ENCODE measurements at regions not wholly inside any gene's neighbourhood (a gene's known extent, or its start where the extent isn't known, plus 50 kb on each side); places are given as distances from the start of the nearest gene placed in this dataset.

DNA sequence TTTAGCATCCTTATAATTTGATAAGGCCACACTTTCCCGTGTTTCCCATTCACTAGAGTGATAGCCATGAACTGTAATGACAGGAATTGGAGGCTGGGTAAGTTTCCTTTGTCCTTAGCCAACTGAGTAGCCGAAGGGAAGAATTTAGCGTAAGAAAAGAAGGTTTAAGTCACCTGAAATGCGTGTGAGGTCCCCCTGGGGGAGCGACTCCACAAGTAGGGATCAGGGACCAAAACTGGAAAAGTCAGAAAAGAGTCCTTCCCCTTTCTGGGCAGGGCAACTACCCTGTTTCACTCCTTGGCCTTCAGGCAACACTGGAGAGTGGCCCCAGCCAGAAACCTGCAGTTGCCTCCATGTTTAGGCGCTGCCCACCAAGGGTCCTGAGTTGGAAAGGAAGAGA is 81.6 kb upstream of the MED14 start:
- TF ChIP-seq, protein P1, sequence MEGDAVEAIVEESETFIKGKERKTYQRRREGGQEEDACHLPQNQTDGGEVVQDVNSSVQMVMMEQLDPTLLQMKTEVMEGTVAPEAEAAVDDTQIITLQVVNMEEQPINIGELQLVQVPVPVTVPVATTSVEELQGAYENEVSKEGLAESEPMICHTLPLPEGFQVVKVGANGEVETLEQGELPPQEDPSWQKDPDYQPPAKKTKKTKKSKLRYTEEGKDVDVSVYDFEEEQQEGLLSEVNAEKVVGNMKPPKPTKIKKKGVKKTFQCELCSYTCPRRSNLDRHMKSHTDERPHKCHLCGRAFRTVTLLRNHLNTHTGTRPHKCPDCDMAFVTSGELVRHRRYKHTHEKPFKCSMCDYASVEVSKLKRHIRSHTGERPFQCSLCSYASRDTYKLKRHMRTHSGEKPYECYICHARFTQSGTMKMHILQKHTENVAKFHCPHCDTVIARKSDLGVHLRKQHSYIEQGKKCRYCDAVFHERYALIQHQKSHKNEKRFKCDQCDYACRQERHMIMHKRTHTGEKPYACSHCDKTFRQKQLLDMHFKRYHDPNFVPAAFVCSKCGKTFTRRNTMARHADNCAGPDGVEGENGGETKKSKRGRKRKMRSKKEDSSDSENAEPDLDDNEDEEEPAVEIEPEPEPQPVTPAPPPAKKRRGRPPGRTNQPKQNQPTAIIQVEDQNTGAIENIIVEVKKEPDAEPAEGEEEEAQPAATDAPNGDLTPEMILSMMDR (conservative IDR thresholded peaks at IDR 0.05; ENCODE audit: low read length): no peak
- no peak overlapping the region for H3K4me3 ChIP-seq (ENCODE audit: low read length)
- DNase-seq (ENCODE audit: low read depth): no peak

GRCh38 chrX:40818236-40818635 is 82.9 kb upstream of the MED14 start:
- H3K4me3 ChIP-seq (ENCODE audit: low read length): no peak overlapping the region
- TF ChIP-seq, protein P1 (conservative IDR thresholded peaks at IDR 0.05; ENCODE audit: low read length): no peak
- DNase-seq (ENCODE audit: low read depth): no peak

GRCh38 chrX:40821780-40822179 is 86.4 kb upstream of the MED14 start:
- TF ChIP-seq, protein P1 (conservative IDR thresholded peaks at IDR 0.05; ENCODE audit: low read length): no peak
- DNase-seq (ENCODE audit: low read depth): no peak

DNA sequence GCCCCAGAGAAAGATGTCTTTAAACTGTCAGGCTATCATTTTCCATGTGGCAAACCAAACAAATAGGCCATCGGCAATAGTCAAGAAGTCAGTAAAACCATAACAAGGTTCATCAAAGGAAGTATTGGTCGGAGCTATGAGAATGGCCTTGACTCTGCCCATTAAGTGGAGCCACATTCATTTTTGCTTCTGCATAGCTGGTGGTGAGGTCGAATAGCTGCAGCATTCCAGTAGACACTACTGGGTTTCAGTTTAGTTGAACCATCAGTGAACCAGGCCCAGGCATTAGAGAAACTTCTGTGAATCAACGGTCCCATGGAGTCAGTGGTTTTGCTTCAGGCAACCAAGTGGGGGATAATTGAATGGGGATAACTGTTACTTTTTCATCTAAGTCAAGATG is 92.0 kb upstream of the MED14 start:
- DNase-seq (ENCODE audit: low read depth): no peak
- H3K4me3 ChIP-seq (ENCODE audit: low read length): no peak overlapping the region
- TF ChIP-seq, protein P1 (conservative IDR thresholded peaks at IDR 0.05; ENCODE audit: low read length): no peak

More at GRCh38 chrX:40821780-40822179, 86.4 kb upstream of the MED14 start:
- H3K4me3 ChIP-seq (ENCODE audit: low read length): no peak overlapping the region

- TF ChIP-seq, protein P1 (conservative IDR thresholded peaks at IDR 0.05; ENCODE audit: low read length): no peak
- no peak for DNase-seq (ENCODE audit: low read depth)
- no peak overlapping the region for H3K4me3 ChIP-seq (ENCODE audit: low read length)
Observed at GRCh38 chrX:40831750-40832149, 96.4 kb upstream of the MED14 start.

- DNase-seq (ENCODE audit: low read depth): no peak
- H3K4me3 ChIP-seq (ENCODE audit: low read length): no peak overlapping the region
- TF ChIP-seq, protein P1 (conservative IDR thresholded peaks at IDR 0.05; ENCODE audit: low read length): no peak
Observed at GRCh38 chrX:40832723-40833122, 97.4 kb upstream of the MED14 start.

- TF ChIP-seq, protein P1 (conservative IDR thresholded peaks at IDR 0.05; ENCODE audit: low read length): no peak
- no peak for DNase-seq (ENCODE audit: low read depth)
- no peak overlapping the region for H3K4me3 ChIP-seq (ENCODE audit: low read length)
Observed at GRCh38 chrX:40834225-40834624, 98.9 kb upstream of the MED14 start.
